Ishikawa (cell line): ENCODE measurements at regions not wholly inside any gene's neighbourhood (a gene's known extent, or its start where the extent isn't known, plus 50 kb on each side); places are given as distances from the start of the nearest gene placed in this dataset.

Experiments
- CREB1 ChIP-seq: IDR thresholded peaks from 2 replicates; pipeline ENCODE4 v1.6.1; 2012; ENCODE audit warnings: low read depth
- EGR1 ChIP-seq: IDR thresholded peaks from 2 replicates; pipeline ENCODE4 v1.6.1; 2012
- EP300 ChIP-seq: IDR thresholded peaks from 2 replicates; pipeline ENCODE4 v1.6.1; 2012; ENCODE audit warnings: borderline replicate concordance
- TAF1 ChIP-seq: IDR thresholded peaks from 2 replicates; pipeline ENCODE4 v1.6.1; 2012; ENCODE audit warnings: low read depth, mild to moderate bottlenecking
- YY1 ChIP-seq: IDR thresholded peaks from 2 replicates; pipeline ENCODE4 v1.6.1; 2012; ENCODE audit warnings: low read depth
- TF ChIP-seq, protein P1 (sequence below): IDR thresholded peaks from 2 replicates; pipeline ENCODE4 v1.6.1; 2012

DNA sequence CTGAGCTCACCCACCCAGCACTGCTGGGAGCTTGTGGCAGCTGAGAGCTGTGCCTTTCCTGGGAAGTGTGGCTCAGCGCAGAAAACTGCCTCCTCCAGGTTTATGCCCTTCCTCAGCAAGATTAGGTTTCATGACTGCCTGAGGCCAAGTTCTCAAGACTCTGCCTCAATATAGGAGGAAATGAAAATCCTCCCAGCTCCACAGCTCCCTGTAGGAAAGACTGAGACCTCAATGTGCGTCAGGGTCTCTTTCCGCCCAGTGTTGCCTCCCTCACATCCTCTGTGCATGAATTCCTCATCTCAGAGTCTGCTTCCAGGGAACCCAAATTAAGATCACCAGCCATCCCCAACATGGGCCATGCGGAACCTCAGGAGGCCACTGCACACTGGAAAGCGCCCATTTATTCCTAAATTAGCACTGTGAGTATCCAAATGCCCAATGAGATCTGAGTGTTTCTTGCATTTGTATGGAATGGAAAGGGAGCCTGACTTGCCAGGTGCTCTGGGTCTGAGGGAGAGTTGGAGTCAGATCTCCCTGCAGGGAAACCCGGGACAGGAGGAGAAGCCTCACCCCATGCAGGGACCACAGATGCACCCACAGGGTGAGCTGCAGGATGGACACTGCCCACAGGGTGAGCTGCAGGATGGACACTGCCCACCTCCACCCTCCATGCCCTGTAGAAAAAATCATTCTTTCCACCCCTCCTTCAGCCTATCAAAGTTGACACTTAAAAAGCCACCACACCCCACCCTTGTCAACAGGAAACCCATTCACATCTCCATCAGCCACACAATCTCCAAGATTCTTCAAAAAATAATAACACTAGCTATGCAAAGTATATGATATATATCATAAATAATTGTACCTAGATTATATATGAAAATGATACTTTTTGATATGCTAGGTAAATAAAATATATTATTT lies 97.4 kb upstream of the IGLL5 start:
- TF ChIP-seq EGR1 (no peak), CREB1 (no peak), TAF1 (no peak), YY1 (no peak), EP300 (no peak)
- TF ChIP-seq, protein P1, sequence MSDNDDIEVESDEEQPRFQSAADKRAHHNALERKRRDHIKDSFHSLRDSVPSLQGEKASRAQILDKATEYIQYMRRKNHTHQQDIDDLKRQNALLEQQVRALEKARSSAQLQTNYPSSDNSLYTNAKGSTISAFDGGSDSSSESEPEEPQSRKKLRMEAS: no peak
